ENCODE measurements at regions not wholly inside any gene's neighbourhood (a gene's known extent, or its start where the extent isn't known, plus 50 kb on each side); places are given as distances from the start of the nearest gene placed in this dataset.
A peak's percentile ranks its signal among the peaks of the same experiment; 100 is the strongest.

DNA sequence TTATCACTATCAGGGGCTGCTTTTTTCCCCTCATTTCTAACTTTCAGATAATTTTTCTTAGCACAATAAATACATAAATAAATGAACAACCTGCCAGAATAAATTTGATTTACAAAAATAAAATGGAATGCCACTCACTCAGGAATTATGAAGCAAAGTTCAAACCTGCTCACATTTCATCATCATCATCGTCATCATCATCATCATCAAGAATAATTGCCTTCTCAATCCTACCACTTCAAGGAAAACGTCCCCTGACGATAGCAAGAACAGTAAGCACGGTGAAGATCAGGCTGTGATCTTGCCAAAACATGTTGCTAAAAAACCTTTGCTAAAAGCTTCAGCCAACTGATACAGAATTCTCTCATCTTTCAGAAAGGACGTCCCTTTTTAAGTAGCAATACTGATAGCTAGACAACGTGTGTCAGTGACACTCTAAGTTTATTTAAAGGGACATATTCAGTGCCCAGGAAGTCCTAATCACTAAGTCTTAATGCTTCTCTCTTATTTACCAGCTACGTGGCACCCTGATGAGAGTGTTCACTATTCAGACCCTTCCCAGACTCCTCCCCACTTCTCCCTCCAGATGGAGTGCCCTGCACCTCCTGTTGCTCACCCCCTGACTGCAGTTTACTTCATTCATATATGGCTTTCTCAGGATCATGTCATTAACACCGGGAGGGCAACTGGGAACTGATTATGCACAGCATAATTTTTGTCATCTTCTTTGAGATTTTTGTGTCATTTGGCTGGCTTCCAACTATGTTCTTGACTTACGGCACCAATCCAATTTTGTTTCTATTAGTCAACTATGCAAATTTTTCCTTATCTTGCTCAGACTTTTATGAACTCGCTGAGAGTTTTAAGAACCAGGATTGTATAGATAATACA lies 200.1 kb upstream of the GUCY1A2 start:
- no peak for DNase-seq

DNA sequence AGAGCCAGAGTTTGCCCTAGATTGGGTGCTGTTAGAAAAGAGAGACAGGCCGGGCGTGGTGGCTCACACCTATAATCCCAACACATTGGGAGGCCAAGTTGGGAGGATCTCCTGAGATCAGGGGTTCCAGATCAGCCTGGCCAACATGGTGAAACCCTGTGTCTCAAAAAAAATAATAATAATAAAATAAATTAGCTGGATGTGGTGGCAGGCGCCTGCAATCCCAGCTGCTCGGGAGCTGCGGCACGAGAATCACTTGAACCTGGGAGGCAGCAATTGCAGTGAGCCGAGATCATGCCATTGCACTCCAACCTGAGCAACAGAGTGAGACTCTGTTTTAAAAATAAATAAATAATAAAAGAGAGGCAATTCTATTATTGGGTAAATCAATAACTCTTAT lies 199.2 kb upstream of the GUCY1A2 start:
- DNase-seq: no peak

DNA sequence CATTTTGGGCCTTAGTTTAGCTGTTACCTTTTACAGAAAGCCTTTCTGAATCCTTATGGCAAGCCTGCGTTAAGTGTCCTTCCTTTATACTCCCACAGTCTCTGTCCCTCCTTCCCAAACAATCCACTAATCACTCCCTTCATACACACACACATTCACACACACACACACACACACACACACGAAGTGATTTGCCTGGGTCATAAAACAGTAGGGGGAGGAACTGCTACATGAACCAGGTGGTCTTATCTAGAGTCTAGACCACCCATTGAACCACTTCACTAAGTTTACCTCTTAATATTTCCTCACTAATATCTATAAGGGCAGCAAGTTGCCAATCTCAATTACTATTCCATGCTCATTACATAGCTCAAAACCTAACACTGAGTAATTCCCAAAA lies 196.7 kb upstream of the GUCY1A2 start:
- no peak for DNase-seq

DNA sequence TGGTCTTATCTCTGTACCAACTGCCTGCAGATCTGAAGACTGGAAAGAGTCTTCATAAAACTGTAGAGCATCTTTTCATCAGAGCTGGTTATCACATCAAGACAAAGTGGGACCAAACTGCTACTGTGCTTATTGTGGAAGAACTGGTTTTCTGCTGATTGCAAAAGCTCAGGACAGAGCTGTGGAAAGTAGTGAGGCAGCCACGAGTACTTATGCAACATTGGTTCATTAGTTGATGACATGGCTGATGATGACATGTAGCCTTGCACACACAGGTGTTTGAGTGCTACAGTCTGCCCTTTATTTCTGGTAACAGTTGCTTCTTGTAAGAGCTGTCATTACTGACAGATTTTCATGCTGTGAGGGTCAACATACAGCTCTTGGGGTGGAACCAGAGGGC lies 185.4 kb upstream of the GUCY1A2 start:
- no peak for DNase-seq

DNA sequence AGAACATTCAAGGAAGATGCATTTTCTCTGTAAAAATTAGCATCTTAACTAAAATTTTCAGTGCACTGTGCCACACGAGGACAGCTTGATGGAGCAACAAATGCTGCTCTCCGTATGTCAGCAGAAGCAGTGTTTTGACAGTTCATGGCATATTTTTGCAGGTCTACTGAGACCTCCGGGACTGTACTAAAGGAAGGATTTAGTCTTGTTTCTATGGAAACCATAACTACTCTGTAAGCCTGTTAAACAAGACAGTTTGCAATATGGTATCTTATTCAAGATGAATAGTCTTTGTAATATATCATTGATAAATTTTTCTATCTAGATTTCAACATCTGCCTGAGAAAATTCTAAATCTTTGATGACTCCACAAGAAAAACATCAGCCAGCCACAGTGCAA lies 184.0 kb upstream of the GUCY1A2 start:
- no peak for DNase-seq

DNA sequence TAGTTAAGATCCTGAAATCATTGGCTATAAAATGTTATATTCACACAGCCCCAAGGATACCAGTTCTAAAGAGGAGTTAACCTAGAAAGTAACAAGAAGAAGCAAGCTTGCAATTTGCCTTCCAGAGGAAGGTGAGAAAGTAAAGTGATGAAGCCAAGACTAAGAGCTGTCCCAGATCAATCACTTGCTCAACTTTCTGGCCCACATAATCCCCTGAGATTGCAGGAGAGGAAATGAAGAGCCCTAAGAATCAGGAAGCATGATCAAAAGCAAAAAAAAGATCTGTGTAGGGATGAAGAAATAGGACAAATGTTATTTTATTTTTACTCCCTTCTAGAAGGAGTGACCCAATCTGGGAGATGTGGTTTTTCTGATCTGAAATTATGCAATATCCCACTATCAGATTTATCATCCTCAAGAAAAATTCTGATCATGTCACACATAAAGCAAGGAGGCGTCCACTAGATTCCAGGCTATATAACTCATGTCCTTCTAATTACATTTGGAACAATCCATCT lies 180.3 kb upstream of the GUCY1A2 start:
- no peak for DNase-seq

DNA sequence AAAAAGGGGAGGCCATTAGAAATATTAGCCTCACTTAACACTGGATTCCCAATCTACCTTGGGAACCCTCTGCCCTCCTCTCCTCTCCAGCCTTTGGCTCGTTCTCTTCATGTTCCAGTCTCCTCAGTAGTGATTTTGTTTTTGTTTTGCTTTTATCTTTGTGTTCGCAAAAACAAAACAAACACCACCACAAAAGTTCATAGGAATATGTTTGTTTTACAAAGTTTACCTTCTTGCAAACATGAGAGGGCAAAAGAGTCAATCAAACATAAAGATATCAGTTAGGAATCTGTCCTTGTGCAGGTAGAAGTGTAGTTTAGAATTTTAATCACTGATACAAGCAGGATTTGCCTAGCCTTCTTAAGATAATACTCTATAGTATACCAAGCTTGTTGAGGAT lies 179.7 kb upstream of the GUCY1A2 start:
- no peak for DNase-seq

DNA sequence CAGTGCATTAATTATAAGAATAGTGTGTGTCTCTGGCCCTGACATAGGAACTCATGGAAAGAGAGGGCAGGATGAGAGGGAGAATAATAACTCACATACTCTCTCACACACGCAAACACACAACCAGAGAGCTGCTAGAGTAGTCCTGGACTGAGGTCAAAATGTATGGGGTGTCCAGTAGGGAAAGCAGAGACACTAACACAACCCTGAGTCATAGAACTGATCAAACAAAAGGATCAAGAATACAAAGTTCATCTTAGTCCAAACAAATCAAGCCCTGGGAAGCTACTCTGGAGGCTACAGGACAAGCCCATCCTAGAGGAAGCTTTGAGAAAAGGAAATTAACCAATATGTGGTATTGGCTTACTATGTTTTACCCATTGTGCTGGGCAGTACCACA lies 178.5 kb upstream of the GUCY1A2 start:
- DNase-seq: no peak

DNA sequence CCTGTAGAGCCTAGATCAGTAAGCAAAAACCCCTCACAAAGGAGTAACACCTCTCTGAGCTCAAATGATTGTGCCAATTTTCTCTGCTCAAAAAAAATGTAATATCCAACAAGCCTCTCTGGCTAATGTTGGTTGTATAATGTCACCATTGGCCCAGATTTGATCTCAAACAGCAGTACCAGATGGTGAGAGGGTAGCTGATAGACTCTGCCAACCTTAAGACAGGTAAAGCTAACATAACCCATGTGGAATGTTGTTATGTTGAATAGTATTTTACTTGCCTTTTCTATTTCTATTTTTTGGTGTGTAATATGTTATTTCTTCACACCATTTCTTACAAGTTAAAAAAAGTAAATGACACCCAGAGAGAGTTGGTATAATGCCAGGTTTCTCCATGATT lies 166.7 kb upstream of the GUCY1A2 start:
- no peak for DNase-seq

DNA sequence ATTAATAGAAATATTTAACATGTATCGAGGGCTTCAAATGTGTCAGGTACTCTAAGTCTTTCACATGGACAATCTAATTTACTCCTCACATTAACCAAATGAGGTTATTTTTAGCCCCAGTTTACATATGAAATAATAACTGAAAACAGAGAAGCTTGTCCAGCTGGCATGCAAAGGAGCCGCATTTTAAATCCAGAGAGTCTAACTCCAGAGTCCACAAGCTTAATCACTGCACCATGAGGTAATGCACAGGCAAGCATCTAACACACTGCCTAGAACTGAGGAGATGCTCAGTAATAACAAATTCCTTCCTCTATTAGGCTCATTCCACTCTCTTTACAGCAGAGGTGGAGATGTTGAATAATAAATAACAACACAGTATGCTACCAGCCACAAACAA lies 165.7 kb upstream of the GUCY1A2 start:
- no peak for DNase-seq

DNA sequence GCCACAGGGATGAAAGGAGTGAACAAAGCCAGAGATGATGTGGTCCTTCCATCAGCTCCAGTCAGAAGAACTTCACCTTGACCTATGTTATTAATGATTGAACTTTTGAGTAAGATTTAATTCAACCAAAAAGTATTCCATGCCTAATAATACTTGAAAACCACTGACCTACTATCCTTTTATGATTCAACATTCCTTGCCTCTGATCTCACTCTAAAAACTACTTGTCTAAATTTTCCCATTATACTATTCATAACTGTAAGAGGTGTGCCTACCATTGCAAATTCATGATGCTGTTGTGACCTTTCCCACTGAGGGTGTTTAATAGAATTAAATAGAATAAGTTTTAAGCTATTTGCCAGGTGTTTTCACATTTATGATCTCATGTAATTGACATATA lies 164.7 kb upstream of the GUCY1A2 start:
- DNase-seq: no peak

DNA sequence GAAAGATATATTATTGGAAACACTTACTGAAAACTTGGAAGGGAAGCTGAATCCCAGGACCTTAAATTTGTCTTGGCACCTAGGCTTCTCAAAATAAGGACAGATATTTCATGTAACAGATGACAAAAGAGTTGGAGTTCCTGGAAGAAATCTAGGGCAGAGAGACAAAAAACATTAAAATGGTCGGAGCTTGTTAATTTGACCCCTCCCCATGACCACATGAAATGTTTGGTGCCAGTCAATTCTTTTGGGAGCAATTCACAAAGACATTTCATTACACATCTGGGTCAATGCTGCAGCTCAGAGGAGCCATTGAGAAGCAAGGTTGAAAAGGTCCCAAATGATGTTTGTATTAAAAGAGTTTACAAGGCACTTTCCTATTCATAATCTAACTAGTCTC lies 162.0 kb upstream of the GUCY1A2 start:
- no peak for DNase-seq

DNA sequence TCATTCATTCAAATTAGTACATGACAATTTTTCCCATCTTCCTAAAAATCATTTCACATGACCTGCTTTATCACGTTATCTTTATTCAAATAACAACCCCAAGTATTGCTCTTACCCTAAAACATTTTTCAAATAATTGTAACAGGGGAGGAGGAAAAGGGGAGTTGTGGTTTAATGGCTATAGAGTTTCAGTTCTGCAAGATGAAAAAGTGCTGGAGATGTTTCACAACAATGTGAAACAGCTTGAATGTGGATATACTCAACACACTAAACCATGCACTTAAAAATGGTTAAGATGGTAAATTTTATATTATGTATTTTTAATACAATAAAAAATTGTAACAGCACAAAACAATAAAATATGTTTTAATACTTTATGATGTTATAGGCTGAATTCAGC lies 161.6 kb upstream of the GUCY1A2 start:
- DNase-seq: no peak

DNA sequence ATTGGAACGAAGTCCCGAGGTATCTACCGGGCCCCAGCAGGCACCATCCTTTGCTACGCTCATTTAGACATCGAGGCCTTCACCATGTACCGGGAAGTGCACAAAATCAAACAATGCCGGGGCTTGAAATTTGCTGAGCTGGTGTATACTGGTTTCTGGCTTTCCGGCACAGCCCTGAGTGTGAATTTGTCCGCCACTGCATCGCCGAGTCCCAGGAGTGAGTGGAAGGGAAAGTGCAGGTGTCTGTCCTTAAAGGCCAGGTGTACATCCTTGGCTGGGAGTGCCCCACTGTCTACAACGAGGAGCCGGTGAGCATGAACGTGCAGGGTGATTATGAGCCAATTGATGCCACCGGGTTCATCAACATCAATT lies 158.8 kb upstream of the GUCY1A2 start:
- DNase-seq: no peak

DNA sequence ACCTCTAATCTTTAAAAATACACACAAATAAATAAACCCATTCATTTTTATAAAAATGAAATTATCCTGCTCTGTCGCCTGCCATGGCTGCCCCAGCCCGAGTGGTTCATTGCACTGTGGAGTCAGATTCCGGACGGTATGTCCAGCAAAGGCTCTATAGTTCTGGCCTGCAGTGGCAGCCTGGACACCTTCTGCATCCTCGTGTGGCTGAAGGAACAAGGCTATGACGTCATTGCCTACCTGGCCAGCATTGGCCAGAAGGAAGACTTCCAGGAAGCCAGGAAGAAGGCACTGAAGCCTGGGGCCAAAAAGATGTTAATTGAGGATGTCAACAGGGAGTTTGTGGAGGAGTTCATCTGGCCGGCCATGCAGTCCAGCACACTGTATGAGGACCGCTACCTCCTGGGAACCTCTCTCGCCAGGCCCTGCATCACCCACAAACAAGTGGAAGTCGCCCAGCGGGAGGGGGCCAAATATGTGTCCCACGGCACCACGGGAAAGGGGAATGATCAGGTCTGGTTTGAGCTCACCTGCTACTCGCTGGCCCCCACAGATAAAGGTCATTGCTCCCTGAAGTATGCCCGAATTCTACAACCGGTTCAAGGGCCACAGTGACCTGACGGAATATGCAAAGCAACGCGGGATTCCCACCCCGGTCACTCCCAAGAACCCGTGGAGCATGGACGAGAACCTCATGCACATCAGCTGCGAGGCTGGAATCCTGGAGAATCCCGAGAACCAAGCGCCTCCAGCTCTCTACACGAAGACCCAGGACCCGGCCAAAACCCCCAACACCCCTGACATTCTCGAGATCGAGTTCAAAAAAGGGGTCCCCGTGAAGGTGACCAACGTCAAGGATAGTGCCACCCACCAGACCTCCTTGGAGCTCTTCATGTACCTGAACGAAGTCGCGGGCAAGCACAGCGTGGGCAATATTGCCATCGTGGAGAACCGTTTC lies 158.2 kb upstream of the GUCY1A2 start:
- no peak for DNase-seq

DNA sequence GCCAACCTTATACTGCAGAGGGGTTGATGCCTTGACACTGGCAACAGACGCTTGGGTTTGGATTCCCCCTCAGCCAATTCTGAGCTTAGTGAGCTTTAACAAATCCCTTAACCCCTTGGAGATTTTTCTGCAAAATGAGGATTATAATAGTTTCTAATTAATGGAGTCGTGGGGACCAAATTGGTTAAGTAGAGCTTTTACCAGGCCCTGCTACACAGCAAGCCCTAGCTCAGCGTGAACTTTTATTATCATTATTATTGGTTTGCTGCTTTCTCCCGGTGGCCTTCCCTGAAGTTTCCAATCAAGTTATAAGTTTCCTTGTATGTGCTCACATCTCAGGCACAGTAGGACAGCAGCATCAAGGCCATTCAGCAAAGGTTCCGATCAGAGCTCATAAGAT lies 156.6 kb upstream of the GUCY1A2 start:
- DNase-seq: no peak

DNA sequence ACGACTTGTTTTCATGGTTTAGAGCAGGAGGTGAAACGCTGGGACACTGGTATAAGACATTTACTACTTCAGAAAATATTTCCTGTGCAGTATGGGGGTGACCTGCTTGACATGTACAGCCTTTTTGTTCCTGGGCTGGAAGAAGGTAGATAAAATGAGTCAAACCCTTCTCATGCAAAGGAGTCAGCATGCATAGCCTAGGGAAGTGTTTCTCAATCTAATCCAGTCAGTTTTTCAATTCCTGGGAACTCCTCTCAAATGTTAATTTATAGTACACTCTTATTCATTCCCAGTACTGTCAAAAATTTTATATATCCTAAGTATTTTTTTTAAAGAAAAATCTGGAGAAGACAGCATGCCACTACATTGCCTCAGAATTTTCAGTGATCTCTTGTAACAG lies 154.7 kb upstream of the GUCY1A2 start:
- DNase-seq: no peak

DNA sequence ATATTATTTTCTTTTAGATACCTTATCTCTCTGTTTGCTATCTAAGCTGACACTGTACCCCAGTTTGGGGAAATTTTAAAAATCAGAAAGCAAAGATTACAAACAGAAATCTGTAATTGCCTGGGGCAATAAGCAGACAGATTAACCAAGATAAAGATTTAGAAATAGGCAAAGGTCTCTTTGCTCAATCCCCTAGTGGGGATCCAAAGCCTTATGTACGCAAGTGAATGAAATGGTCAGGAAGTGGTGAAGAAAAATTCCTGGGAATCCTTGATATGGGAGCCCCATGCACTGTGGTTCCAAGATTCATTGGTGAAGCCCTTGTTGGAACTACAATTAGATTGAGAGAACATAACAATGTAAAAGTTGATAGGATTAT lies 139.5 kb upstream of the GUCY1A2 start:
- DNase-seq: no peak

DNA sequence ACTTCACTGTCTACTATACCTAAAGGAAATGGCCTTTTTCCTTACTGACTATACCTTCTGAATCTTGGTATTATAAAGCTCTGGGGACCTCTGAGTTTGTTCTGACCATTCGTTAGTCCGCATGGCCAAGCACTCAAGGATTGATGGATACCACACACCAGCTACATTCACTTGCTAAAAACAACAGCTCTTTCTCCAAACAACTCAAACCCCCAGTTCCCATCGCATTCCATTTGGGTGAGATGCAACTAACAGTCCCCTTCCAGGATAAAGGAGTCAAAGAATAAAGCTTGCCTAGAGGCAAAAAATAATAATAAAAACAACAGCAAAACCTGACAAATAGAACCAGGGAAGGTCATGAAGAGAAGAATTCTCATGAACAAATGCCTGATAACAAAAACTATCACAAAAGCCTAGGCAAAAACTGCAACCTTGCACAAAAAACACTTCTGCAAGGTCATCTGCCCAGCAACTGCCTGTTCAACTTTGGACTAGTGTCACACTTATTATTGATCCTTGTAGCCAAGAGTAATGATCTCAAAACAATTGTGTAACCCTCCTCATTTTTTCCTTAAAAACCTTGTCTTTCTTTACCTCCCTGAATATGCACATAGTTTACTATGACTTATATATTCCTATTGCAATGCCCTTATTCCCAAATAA lies 139.0 kb upstream of the GUCY1A2 start:
- no peak for DNase-seq

DNA sequence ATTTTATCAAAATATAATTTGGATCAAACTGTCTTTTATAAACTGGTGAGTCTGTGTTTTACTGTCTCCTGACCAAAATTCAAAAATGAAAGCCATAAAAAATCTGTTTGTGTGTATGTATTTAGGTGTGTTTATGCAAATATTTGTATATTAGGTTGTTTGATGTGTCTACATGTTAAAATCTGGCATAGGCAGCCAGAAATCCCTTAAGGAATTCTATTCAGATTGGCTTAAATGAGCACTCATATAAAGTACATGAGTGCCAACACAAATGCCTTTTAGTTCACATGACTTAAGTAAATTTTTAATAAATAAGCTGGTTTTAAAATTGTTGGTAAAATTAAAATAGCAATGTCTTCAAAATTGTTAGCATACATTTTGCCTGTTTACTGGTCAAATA lies 133.3 kb upstream of the GUCY1A2 start:
- no peak for DNase-seq

DNA sequence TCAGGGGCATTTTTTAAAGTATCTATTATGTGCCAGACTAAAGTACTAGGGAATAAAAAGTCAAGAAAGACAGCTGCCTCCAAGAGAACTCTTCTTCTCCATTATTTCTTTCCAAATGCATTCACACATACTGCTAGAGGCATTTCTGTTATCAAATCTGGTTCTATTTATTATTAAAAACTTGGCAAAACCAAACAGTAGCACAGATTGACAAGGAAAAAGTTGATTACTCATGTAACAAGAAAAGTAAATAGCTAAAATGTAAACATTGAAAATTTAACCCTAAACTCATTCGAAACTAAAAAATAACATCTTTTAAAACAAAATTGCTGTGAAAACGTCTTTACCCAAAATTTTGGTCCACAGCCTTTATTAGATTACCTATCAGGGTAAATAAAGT lies 132.9 kb upstream of the GUCY1A2 start:
- DNase-seq: no peak

DNA sequence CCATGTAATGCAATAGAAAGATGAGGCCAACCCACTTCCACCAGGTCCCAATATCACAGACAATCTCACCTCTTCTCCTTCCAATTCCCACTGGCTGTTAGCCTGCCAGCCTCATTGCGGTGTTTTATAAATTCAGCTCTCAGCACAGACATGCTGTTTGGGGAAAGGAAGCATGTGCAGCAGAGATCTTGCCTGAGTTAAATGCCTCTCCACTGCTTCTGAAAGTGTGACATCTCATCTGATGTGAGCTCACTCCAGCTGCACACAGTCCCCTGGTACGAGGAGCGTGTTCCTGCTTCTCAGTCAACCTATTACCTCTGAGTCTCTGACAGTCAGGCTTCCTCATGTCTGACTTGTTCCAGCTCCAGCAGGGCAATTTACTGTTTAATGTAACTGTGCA lies 122.7 kb upstream of the GUCY1A2 start:
- DNase-seq: no peak

DNA sequence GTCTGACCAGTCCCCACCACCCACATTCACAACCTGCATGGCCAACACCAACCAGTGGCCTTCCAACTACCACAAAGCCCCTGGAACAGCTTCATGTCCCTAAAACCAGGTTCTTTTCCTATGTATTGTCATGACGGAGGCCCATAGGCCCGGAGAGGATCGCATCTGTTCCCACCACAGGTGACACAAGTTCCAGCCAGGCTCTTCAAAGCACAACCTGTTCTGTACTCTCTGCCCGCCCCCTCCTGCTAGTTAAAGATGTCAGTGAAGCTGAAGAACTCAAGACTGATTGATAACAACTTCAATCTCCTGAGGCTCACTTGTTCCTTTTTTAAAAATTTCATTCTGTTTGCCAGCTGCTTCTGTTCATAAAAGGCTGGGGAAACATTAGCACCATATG lies 121.1 kb upstream of the GUCY1A2 start:
- peak; percentile 19 for DNase-seq
